ENCODE measurements at regions not wholly inside any gene's neighbourhood (a gene's known extent, or its start where the extent isn't known, plus 50 kb on each side); places are given as distances from the start of the nearest gene placed in this dataset.

- no peak for TF ChIP-seq CHD2 (IDR thresholded peaks at IDR 0.05; ENCODE audit: low read length)
- TF ChIP-seq RBBP5 (IDR thresholded peaks at IDR 0.05; ENCODE audit: borderline replicate concordance, low read depth, low read length) = no peak
These were observed 272.2 kb upstream of the RASGEF1B start (continued) for GRCh38 chr4:81743731-81744435.

Data from H1 (cell line).